ENCODE measurements at regions not wholly inside any gene's neighbourhood (a gene's known extent, or its start where the extent isn't known, plus 50 kb on each side); places are given as distances from the start of the nearest gene placed in this dataset.

DNA sequence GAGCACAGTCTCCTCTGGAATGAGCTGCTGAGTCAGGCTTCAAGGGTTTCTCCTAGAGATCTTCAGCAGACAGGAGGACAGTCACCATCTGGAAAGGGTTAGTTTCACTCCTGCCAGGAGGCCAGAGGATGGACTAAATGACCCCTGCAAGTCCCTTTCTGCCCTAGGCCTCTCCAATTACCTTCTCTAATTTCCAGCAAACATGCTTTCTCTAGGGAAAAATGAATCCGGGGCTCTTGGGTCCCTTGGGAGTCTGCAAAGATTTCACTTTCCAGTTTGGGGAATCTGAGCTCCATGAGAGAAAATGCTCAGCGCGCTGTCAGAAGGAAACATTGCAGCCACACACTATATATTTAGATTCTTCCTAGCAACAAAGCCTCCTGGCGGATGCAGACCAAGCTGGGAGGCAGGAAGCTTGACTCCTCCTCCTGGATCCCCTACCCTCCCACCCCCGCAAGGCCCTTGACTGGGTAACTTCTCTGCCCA is 184.4 kb upstream of the CCND2 start:
- Histone ChIP-seq H3K4me3 (ENCODE audit: low read depth, low read length, poor library complexity, severe bottlenecking) (no peak overlapping the region), H3K36me3 (ENCODE audit: insufficient read depth, low read length, poor library complexity, severe bottlenecking) (no peaks in the 10 kb centered on the region), H3K4me1 (ENCODE audit: insufficient read depth, low read length, poor library complexity, severe bottlenecking) (no peaks in the 10 kb centered on the region), H3K27ac (ENCODE audit: low read depth, low read length, poor library complexity, severe bottlenecking) (no peak overlapping the region), H3K9me3 (ENCODE audit: low read depth, low read length, poor library complexity, severe bottlenecking) (no peaks in the 10 kb centered on the region), H3K27me3 (replicated peaks; ENCODE audit: insufficient read depth, low read depth, low read length, poor library complexity) (peaks cover 7% of the 10 kb centered on the region)
- no TSS peak for BruUV-seq (replicated peaks)
- intact Hi-C loops (cut with micrococcal nuclease; ENCODE audit: unreplicated experiment): no loop called here
- TF ChIP-seq EZH2 (IDR thresholded peaks at IDR 0.05; ENCODE audit: borderline replicate concordance, low read depth, low read length, poor library complexity, severe bottlenecking): no peak
- TF ChIP-seq, protein P1, sequence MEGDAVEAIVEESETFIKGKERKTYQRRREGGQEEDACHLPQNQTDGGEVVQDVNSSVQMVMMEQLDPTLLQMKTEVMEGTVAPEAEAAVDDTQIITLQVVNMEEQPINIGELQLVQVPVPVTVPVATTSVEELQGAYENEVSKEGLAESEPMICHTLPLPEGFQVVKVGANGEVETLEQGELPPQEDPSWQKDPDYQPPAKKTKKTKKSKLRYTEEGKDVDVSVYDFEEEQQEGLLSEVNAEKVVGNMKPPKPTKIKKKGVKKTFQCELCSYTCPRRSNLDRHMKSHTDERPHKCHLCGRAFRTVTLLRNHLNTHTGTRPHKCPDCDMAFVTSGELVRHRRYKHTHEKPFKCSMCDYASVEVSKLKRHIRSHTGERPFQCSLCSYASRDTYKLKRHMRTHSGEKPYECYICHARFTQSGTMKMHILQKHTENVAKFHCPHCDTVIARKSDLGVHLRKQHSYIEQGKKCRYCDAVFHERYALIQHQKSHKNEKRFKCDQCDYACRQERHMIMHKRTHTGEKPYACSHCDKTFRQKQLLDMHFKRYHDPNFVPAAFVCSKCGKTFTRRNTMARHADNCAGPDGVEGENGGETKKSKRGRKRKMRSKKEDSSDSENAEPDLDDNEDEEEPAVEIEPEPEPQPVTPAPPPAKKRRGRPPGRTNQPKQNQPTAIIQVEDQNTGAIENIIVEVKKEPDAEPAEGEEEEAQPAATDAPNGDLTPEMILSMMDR (conservative IDR thresholded peaks at IDR 0.05; ENCODE audit: low read depth, low read length): no peak
- no peak for DNase-seq (ENCODE audit: low spot score)
- ChIA-PET POLR2A (ENCODE audit: low non-redundant PET) (no interaction called here), CTCF (no interaction called here)

DNA sequence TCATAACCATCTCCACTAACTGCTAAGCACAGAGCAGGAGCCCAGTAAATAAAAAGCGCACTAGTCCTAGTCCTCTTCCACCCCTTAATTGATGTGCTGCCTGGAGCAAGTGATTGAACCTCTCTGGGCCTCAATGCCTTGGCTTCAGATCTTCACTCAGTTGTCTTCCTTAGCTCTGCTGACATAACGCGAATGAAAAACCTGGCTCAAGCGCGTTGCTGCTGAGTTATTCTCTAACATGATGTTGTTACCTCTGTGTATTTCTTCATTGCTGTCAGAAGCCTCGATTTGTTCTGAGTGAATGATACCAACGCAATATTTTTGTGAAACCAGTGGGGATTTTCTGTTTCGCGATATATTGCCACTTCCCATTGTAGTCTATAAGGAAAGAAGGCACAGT is 185.1 kb upstream of the CCND2 start:
- BruUV-seq (replicated peaks): no TSS peak
- POLR2A ChIA-PET (ENCODE audit: low non-redundant PET): no interaction called here
- peaks cover 4% of the 10 kb centered on the region for H3K27me3 ChIP-seq (replicated peaks; ENCODE audit: insufficient read depth, low read depth, low read length, poor library complexity)

DNA sequence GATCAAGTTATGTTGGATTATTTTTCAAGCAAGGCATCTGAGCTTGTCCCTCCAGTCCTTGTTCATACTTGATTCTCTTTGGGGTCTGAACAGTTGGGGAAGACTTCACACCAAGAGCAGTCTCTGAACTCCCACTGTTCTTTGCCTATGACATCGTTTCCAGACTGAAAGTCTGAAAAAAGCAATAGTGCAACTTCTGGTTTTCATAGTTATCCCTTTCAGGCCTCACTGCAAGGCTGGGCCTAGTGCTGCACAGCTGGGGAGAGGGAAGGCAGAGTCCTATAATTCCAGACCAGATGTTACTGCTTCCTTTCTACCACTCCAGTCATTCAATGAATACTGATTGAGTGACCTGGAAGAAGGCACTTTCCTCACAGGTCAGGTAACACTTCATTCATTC is 187.1 kb upstream of the CCND2 start:
- H3K4me1 ChIP-seq (ENCODE audit: insufficient read depth, low read length, poor library complexity, severe bottlenecking): no peaks in the 10 kb centered on the region
- H3K9me3 ChIP-seq (ENCODE audit: low read depth, low read length, poor library complexity, severe bottlenecking): no peaks in the 10 kb centered on the region
- H3K36me3 ChIP-seq (ENCODE audit: insufficient read depth, low read length, poor library complexity, severe bottlenecking): no peaks in the 10 kb centered on the region
- ChIA-PET POLR2A (ENCODE audit: low non-redundant PET) (no interaction called here), CTCF (no interaction called here)
- no peak overlapping the region for H3K4me3 ChIP-seq (ENCODE audit: low read depth, low read length, poor library complexity, severe bottlenecking)
- H3K27ac ChIP-seq (ENCODE audit: low read depth, low read length, poor library complexity, severe bottlenecking): no peak overlapping the region
- no TSS peak for BruUV-seq (replicated peaks)
- intact Hi-C loops (cut with micrococcal nuclease; ENCODE audit: unreplicated experiment): no loop called here
- no peak for TF ChIP-seq EZH2 (IDR thresholded peaks at IDR 0.05; ENCODE audit: borderline replicate concordance, low read depth, low read length, poor library complexity, severe bottlenecking)
- TF ChIP-seq, protein P1 (conservative IDR thresholded peaks at IDR 0.05; ENCODE audit: low read depth, low read length): no peak
- H3K27me3 ChIP-seq (replicated peaks; ENCODE audit: insufficient read depth, low read depth, low read length, poor library complexity): no peaks in the 10 kb centered on the region
- no peak for DNase-seq (ENCODE audit: low spot score)

More for the DNA sequence above, 185.1 kb upstream of the CCND2 start:
- Histone ChIP-seq H3K36me3 (ENCODE audit: insufficient read depth, low read length, poor library complexity, severe bottlenecking) (no peaks in the 10 kb centered on the region), H3K4me3 (ENCODE audit: low read depth, low read length, poor library complexity, severe bottlenecking) (no peak overlapping the region), H3K9me3 (ENCODE audit: low read depth, low read length, poor library complexity, severe bottlenecking) (no peaks in the 10 kb centered on the region), H3K27ac (ENCODE audit: low read depth, low read length, poor library complexity, severe bottlenecking) (no peak overlapping the region), H3K4me1 (ENCODE audit: insufficient read depth, low read length, poor library complexity, severe bottlenecking) (no peaks in the 10 kb centered on the region)
- intact Hi-C loops (cut with micrococcal nuclease; ENCODE audit: unreplicated experiment): no loop called here
- no peak for DNase-seq (ENCODE audit: low spot score)
- CTCF ChIA-PET: no interaction called here
- TF ChIP-seq, protein P1 (conservative IDR thresholded peaks at IDR 0.05; ENCODE audit: low read depth, low read length): no peak
- TF ChIP-seq EZH2 (IDR thresholded peaks at IDR 0.05; ENCODE audit: borderline replicate concordance, low read depth, low read length, poor library complexity, severe bottlenecking): no peak

Measured in A673 (cell line).